ENCODE measurements at regions not wholly inside any gene's neighbourhood (a gene's known extent, or its start where the extent isn't known, plus 50 kb on each side); places are given as distances from the start of the nearest gene placed in this dataset.

DNA sequence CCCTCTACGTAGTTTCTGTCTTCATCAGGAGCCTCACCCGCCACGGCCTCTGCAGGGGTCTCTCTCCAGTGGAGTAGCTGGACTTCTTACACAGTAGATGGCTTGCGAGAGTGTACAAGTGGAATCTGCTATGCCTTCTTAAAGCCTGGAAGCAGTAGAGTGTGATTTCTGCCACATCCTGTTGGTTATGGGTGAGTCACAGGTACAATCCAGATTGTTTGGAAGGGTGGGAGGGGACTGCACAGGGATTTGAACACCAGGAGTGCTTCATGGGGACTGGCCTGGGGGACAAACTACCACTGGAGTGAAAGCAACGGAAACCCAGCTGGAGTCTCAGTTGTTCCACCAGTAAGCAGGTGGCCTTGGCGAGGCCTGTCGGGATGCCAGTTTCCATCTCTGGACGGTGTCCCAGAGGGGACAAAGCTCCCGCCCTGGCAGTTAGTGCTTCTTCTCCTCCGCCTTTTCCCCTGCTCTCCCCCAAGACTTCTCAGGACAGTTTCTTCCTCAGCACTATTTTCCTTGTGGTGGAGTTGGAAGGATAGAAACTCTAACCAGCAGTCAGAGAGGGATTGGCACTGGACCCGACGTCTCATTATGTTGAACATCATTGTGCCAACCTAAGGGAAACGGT lies 85.0 kb upstream of the RCN1 start:
- no peak for DNase-seq (ENCODE audit: low spot score)
- intact Hi-C loops (cut with DNase I), result no loop called here
- ATAC-seq, result no peak

DNA sequence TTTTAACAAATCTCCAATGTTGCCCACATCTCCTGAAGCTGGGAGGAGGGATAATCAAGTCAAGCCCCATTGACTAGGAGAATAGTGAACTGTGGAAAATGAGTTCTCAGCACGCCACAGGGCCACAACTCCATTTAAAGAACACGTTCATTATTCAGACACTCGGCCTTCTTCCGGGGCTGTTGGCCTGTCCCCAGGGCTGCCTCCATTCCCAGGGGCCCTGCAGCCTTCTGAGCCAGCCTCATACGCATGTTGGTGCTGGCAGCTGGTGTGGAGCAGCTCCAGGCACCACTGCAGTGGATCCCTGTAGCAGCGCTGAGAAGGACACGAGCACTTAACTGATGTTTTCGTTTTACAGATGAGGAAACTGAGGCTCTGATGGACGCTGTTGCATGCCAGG lies 87.5 kb upstream of the RCN1 start:
- ATAC-seq (no peak), DNase-seq (ENCODE audit: low spot score) (no peak)
- intact Hi-C loops (cut with DNase I), result no loop called here

DNA sequence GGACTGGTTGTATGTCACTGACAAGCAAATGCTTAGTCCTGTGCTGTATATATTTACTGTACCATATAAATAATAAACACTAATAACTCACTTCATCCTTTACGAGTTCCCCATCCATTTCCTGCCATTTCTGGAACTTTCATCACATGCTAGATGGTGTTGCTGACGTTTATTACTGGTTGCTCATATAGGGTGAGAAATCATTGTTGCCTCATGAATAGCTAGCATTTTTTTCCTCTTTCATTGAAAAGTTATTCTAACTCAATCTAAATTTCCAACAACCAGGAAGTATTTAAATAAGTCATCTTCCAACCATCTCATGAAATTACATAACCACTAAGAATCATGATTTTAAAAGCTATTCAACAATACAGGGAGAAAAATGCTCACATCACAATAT lies 88.6 kb upstream of the RCN1 start:
- intact Hi-C loops (cut with DNase I), result no loop called here
- no peak for ATAC-seq
- no peak for DNase-seq (ENCODE audit: low spot score)

DNA sequence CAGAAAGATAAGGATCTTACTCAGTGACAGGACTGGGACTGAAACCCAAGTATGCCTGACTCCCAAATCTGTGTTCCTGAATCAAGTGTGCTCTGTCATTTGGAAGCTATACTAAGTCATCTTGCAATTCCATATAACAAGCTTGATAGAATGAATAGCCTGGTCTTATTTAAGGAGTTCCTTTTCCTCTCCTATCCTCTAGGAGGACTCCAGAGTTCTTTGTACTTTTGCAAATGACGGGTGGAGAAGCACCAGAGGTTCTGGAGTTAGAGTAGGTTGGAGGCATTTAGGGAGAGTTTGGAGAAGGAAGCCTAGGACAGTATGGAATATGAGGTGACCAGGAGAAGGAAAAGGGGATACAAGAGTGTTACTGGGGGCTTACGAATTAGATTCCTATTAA lies 92.9 kb upstream of the RCN1 start:
- ATAC-seq (no peak), DNase-seq (ENCODE audit: low spot score) (no peak)
- intact Hi-C loops (cut with DNase I), result no loop called here

DNA sequence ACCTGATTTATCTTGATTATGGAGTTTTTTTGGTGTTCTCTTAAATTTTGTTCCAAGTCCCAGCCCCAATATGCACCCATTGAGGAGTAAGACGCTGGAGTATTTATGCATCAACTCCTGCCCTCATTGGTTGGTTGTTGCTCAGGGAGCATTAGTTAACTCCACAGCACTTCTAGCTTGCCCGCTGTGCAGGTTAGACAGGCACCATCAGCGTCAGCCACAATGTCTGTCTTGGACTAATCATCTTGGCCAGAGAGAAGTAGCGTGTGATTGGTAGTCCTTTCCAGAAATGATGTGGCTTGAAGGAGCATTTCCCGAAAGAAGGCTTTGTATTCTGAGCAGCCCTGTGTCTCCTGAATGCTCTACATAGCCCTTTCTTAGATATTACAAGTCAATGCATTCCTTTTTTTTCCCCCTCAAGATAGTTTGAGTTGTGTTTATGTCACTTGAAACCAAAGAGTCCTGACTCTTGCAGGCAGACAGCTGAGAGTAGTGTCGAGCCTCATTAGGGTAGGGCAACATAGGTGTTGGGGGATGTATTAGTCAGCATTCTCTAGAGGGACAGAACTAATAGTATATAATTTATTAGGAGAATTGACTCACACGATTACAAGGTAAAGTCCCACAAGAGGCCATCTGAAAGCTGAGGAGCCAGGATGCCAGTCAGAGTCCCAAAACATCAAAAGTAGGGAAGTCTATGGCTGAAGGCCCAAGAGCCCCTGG lies 94.6 kb upstream of the RCN1 start:
- intact Hi-C loops (cut with DNase I), result no loop called here
- ATAC-seq (no peak), DNase-seq (ENCODE audit: low spot score) (no peak)

DNA sequence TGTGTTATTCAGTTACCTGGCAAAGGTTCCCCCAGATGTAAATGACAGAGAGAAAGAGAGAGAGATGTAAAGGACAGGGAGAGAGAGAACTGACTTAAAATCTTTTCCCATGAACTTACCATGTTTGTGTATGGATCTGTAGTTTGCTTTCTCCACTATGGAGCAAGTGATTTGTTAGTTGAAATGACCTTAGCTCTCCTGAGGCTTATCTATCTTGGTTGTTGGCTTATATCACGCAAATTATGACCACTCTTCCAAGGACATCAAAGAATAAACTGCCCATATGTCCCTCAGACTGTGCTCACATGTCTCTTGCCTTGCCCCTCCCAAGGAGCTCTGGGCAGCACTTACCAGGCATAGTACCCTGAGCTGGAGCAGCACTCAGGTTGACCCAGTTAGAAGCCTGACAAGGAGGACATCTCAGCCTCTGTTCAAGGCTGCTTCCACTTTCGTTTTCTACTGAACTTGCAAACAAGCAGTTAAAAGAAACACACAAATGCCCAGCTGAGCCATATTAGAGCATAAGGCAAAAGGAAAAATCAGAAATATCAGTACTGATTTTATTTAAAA lies 95.3 kb upstream of the RCN1 start:
- DNase-seq (ENCODE audit: low spot score), result no peak
- intact Hi-C loops (cut with DNase I), result no loop called here
- ATAC-seq, result no peak

DNA sequence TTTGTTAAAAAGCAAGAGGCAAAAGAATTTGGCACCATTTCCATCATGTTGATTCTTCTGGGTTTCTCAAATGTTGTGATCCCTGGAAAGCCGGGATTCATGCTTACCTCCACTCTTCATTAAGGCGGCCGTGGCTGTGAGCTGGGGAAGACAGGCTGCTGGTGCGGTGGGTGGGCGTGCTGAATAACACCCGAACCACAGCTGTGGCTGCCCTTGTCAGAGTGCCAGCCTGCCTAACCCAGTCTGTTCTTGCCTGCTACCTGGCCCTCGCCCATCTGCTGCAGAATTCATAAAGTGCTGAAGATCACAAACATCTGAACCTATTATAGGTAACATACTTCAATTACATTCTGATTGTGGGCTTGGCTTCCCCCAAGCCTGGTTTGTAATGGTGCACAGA lies 95.8 kb upstream of the RCN1 start:
- DNase-seq (ENCODE audit: low spot score), result no peak
- intact Hi-C loops (cut with DNase I), result no loop called here

DNA sequence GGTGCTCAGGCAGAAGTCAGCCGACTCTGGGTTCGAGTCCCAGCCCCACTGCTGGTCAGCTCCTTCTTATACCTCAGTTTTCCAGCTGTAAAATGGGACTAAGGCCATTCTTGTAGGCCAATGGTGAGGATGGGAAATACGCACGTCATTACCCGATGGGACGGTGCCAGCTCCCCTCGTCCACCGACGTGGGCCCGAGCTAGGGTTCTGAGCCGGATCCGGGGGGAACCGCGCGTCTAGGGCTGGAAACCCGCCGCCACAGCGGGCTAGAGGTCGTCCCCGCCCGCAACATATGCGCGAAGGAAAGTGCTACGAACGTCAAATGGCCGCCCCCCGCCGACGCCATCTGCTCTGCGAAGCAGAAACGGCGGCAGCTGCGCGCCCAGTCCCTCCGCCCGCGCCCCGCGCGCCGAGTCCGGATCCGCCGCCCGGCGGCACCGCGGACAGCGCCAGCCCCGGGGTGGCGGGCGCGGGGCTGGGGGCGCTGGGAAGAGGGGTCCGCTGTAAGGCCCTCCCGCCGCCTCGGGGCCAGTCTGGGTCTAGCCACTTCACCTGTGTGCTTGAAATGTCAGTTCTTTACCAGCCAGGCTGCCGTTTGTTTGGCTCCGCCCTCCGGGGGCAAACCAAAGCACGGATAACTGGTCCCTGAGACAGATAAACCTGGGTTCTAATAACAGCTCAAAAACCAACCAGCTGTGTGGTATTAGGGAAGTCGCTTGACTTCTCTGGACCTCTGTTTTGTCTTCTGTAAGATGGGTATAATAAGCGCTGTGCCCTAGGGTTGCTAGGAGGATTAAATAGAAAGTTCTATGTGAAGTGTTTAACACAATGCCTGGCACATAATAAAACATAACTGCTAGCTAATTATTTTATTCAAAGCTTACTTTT lies 103.5 kb upstream of the RCN1 start:
- DNase-seq (ENCODE audit: low spot score) (no peak), ATAC-seq (no peak)
- intact Hi-C loops (cut with DNase I), result no loop called here

More for the DNA sequence above, 95.8 kb upstream of the RCN1 start:
- ATAC-seq, result no peak

DNA sequence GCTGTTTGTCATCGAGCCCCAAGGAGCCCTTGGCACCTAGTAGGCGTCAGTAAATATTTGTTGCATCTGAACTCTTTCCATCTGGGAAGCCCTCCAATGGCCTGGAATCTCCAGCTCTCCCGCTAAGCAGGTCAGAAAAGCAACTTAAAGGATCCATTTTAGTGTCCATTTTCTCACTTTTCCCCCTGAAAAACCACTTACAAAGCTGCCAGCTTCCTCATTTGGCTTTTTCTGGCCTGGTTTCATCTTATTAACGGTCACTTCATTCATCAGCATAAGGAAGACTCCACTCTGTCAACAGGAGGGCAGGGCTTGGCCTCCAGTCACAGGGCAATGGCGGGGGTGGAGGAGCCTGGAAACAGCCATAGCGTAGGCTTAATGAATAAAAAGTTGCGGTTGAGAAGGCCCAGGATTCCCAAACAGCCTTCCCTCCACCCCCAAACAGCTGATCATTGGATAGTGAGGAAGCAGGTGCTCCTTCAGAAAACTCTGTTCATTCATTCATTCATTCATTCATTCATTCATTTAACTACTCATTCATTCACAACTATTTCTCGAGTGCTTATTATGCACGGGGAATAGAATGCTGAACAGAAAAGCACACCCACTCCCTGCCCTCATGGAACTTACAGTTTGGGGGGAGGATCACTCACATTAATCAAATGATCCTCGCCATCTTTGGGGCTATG lies 104.5 kb upstream of the RCN1 start:
- ATAC-seq (no peak), DNase-seq (ENCODE audit: low spot score) (no peak)
- intact Hi-C loops (cut with DNase I), result no loop called here

DNA sequence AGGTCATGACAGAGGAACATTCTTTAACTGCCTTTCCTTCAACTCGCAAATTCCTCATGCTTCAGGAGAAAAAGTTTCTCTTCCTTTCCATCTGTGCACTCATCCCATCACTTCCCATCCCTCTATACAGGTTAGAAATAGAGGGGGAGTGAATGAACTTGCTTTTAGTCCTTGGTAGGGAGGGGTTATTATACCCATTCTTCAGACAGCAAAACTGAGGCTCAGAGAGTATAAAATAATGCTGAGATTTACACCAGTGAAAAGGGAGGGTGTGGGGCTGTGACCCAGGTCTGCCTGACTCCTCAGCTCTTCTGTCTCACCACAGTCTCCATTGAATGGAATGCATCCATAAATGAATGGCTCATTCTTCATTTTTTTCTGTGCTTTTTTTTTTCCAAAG lies 109.4 kb upstream of the RCN1 start:
- DNase-seq (ENCODE audit: low spot score), result no peak
- no peak for ATAC-seq
- intact Hi-C loops (cut with DNase I), result no loop called here

DNA sequence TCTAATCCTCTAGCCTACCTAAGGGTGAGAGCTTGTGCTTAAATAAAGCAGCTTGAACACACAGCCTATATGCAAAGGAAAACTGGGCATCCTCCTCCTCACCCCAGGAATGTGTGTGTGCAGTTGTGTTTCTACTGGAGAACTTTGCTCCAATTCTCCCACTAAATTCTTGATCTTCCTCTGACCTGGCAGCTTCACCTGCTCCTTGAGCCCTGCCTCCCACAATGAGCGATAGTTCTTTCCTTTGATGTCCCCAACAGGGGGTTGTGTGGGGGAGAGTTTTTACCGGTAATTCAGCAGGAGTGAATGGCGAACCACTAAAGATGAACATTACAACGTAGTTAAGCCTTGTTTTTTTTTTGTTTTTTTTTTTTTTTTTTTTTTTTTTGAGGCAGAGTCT lies 113.5 kb upstream of the RCN1 start:
- DNase-seq (ENCODE audit: low spot score) (no peak), ATAC-seq (no peak)
- intact Hi-C loops (cut with DNase I), result no loop called here

DNA sequence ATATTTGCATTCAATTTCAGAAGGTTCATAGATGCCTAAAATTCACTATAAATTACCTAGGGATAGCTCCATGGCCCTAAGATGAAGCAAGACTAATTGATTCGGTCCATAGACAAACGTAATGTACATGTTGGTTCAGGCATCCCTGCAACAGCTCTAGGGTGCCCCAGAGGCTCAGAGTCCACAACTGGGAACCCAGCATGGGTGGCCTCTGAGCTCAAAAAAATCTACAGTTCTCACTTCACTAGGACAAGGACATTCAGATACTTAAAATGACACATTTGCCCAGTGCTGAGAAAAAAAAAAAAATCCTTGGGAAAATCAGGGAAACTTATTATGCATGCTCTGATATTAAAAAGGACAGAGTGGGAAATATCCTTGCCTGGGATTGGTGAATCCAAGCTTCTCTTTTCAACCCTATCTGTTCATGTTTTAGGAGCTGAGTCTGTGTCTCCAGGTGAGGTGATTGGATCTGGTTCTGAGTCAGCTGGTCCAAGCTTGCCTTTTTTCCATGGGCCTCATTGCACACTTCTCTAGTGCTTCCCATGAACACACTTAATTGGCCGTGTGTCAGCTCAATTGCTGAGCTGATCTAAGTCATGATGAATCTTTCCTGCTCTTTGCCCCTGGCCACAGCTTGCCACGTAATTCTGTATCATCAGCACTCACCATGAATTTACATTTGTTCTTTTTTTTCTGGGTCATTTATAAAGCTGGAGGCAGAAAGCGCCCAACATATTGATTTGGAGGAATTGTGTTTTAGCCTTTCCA lies 116.3 kb upstream of the RCN1 start:
- intact Hi-C loops (cut with DNase I), result no loop called here
- no peak for ATAC-seq

DNA sequence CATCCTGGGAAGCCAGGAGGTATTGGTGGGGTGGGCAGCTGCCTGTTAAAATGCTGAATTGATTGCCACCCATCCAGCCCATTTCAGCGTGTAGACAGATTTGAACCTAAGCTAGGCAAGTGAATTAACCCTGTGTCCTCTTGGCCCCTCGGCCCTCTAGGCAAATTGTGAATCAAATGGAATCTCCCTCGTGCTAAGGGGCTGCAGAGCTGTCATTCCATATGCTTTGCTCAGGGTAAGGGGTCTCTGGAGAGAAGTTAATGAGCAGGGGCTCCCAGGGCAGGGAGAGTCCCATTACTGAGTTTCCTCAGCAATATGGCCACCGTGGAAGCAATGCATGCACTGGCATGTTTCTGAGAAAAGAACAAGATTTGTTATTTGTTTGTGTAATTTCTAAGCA lies 117.7 kb upstream of the RCN1 start:
- no peak for ATAC-seq
- no peak for DNase-seq (ENCODE audit: low spot score)
- intact Hi-C loops (cut with DNase I), result no loop called here

More for the DNA sequence above, 116.3 kb upstream of the RCN1 start:
- DNase-seq (ENCODE audit: low spot score), result no peak

DNA sequence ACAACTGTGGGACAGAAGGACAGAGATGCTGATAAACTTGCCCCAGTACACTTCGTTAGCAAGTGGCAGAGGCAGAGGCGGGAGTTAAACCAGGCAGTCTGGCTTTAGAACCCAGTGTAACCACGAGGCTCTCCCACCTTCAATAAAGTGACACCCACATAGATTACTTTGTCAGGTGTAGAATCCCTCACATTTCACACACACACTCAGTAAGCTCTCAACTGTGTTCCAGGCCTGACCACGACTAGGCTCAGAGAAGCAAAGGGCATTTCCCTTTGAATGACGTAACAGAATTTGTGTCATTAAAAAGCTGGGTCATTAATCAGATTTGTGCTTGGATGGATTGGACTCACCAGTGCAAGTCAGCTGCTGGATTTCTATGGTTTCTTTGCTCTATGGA lies 118.3 kb upstream of the RCN1 start:
- ATAC-seq (no peak), DNase-seq (ENCODE audit: low spot score) (no peak)
- intact Hi-C loops (cut with DNase I), result no loop called here

DNA sequence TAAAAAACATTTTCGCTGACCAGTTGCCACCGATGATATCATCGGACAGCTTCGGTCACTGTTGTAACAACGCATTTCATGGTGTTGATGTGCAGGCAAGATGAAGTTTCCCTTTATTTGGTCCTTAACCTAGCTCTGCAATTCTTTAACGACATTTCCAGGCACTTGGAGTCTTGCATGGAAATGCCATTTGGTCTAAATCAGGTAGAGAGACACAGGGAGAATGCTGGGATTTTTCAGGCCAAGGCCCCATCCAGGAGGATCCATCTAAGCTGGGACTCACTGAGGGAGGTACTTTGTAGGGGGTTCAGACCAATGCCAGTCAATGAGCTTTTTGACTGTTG lies 121.5 kb upstream of the RCN1 start:
- intact Hi-C loops (cut with DNase I), result no loop called here
- DNase-seq (ENCODE audit: low spot score), result no peak
- no peak for ATAC-seq

DNA sequence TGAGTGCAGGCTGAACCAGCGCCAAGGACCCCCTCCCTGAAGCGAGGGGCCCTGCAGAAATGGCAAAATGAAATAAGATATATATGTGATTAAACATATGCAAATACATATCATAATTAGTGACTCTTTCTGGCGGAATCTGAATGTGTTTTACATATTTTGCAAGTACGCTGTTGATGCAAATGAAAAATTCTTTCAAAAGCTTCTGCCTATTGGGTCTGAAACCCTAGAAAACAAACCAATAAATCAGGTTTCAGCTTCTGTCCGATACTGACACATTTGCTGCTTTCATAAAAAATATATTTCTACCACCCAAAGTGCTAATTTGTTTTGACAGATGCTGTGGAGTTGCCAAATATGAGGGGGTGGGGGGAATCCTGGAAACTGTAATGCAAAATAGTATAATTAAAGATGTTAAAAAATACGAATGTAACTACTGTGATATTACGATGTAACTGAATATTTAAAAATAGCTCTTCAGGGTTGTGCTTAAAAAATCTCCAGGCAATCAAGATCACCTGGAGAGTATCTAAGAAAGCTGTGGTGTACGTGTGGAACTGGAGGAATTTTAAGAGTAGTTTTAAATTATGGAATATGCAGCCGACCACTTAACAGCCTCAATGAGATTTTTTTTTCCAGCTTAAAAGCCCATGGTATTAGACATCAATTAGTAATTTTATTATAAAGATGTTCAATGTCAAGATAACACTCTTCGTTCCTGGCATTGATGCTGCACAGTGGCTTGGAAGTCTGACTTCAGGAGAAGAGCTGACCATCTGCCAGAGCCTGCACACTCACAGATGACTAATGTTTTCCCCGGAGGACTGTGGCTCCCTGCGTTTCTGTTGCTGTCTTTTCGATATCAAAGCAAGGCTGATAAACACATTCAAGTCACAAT lies 122.2 kb upstream of the RCN1 start:
- ATAC-seq, result no peak
- intact Hi-C loops (cut with DNase I), result no loop called here
- no peak for DNase-seq (ENCODE audit: low spot score)

DNA sequence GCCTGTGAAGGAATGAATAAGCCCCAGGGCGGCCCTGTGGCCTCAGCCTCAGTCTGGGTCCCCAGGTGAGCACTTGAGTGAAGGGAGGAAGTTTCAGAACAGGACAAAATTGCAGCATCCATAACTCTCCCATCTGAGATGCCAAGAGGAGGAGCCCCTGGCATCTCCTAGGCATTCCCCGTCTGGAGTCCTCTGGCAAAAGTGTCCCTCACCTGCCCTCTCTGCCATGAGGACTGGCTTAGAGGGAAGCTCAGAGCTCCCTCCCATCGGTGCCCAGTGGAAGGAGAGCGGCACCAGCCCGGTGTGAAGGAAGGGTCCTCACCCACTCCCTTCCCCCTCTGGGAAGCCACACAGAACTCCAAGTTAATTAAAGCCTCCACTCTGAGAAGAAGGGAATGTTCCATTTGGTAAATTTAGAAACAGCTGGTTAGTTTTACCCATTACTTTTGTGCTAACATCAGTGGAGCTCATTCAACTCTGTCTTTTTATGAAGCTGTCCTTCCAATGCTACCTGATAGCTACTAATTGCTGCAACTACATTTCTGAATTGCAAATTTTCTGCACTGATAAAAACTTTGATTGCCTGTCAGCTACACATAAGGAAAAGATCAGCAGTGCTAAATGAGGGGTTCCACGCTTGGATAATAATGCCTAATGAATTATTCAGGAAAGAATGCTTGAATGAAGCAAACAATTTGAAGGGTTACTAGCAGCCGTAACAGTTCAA lies 123.3 kb upstream of the RCN1 start:
- intact Hi-C loops (cut with DNase I), result no loop called here
- ATAC-seq (no peak), DNase-seq (ENCODE audit: low spot score) (no peak)

Measured in sciatic nerve (tissue), 2 donors.